Activated naive CD8-positive, alpha-beta T cell treated with anti-CD3 and anti-CD28 coated beads, Interleukin-2, amount 10 ng/mL, durations not matched to agents 7 days and 5 days (primary cell): ENCODE measurements at regions not wholly inside any gene's neighbourhood (a gene's known extent, or its start where the extent isn't known, plus 50 kb on each side); places are given as distances from the start of the nearest gene placed in this dataset.
"Not testable (repeated sequence)": the region's sequence is repeated elsewhere in the genome, so short reads cannot be mapped to it uniquely, and the experiment has no call there.

Experiments
- ATAC-seq: fragments of 150-1000 bp; cut with Tn5 transposase; one replicate; pipeline ENCODE4 v1.10.0; 2021; ENCODE audit warnings: low read depth, moderate library complexity
- POLR2A ChIA-PET: fragments of 350-600 bp; sonication (Branson Sonifier 250); formaldehyde crosslinking; loops from one replicate; lab custom pipeline; 2021; ENCODE audit warnings: antibody characterized with exemption; lab: Charles Lee
- DNase-seq: peaks from one replicate; pipeline ENCODE4 v3.0.0; 2021
- H3K27ac Mint-ChIP-seq: one replicate; pipeline ENCODE4 v1.8.0; 2022; ENCODE audit warnings: mild to moderate bottlenecking, mixed read lengths
- H3K27me3 Mint-ChIP-seq: one replicate; pipeline ENCODE4 v1.8.0; 2022; ENCODE audit warnings: mild to moderate bottlenecking, moderate library complexity, mixed read lengths
- H3K36me3 Mint-ChIP-seq: one replicate; pipeline ENCODE4 v1.8.0; 2021; ENCODE audit warnings: mild to moderate bottlenecking, mixed read lengths
- H3K4me1 Mint-ChIP-seq: one replicate; pipeline ENCODE4 v1.8.0; 2021; ENCODE audit warnings: mixed read lengths
- H3K4me3 Mint-ChIP-seq: one replicate; pipeline ENCODE4 v1.8.0; 2022; ENCODE audit warnings: mild to moderate bottlenecking, moderate library complexity, mixed read lengths
- H3K9me3 Mint-ChIP-seq: one replicate; pipeline ENCODE4 v1.8.0; 2021; ENCODE audit warnings: mixed read lengths

DNA sequence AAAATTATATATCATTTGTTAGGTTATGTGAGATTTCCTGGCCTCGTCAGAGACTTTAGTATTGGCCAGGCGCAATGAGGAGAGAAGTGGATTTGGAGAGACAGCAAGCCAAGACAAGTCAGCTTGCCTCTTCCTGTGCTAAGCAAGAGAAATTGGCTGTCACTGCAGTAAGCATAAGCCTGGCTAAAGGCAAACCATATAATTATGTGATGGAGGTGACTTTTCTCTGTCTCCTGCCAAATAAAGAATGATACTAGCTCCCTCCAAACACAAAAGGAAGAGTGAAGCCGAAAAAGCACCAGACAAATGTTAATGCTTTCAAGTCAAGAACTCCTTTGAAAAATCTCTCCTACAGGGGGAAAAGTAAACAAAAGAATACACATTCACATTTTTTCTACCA, 2246.0 kb downstream of the ARAP2 start:
- H3K9me3 Mint-ChIP-seq, result peaks cover 1% of the 10 kb centered on the region
- no peak for ATAC-seq
- H3K27me3 Mint-ChIP-seq, result no peaks in the 10 kb centered on the region
- no peak for DNase-seq
- no peaks in the 10 kb centered on the region for H3K4me1 Mint-ChIP-seq
- no peak overlapping the region for H3K27ac Mint-ChIP-seq
- no peaks in the 10 kb centered on the region for H3K36me3 Mint-ChIP-seq
- H3K4me3 Mint-ChIP-seq, result no peak overlapping the region
- POLR2A ChIA-PET, result no interaction called here

DNA sequence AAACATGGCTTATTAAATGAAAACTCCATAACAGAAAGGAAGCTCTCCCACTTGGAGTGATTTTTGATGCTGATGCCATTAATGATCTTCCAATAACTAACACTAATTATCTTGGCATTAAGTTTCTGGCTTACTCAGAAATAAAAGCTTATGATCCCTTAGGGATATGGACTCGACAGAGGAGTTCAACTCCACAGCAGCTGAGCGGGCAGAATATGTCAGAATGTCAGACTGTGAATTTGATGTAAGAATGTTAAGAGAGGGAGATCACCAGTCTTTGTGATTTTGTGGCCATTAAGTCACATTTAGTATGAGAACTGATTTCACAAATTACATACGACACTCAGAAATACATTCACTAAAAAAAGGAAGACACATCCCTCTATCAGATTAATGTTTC, 2244.0 kb downstream of the ARAP2 start:
- H3K4me3 Mint-ChIP-seq, result no peak overlapping the region
- POLR2A ChIA-PET, result no interaction called here
- no peaks in the 10 kb centered on the region for H3K4me1 Mint-ChIP-seq
- H3K27me3 Mint-ChIP-seq, result no peaks in the 10 kb centered on the region
- ATAC-seq (no peak), DNase-seq (no peak)
- H3K36me3 Mint-ChIP-seq, result no peaks in the 10 kb centered on the region
- no peak overlapping the region for H3K27ac Mint-ChIP-seq
- H3K9me3 Mint-ChIP-seq, result peaks cover 1% of the 10 kb centered on the region

DNA sequence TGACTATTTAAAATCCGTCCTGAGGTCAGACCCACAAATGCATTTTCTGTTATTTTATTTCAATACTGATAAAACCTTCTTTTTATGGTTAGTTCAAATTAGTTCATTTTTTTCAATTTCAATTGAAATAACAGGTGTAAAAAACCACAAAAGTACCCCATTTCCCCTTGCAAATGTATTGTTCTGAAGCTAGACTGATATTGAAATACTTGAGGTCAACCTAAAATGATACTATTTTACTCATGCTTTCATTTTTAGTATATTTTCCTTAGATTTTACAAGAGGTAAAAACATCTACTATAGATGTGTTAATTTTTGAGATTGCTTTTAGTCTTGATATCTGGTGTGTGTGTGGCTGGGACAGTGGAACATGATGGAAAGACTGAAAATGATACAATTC, 2237.8 kb downstream of the ARAP2 start:
- H3K4me1 Mint-ChIP-seq, H3K4me3 Mint-ChIP-seq, H3K9me3 Mint-ChIP-seq, DNase-seq, H3K27me3 Mint-ChIP-seq, POLR2A ChIA-PET, H3K36me3 Mint-ChIP-seq, ATAC-seq, H3K27ac Mint-ChIP-seq: not testable (repeated sequence)

DNA sequence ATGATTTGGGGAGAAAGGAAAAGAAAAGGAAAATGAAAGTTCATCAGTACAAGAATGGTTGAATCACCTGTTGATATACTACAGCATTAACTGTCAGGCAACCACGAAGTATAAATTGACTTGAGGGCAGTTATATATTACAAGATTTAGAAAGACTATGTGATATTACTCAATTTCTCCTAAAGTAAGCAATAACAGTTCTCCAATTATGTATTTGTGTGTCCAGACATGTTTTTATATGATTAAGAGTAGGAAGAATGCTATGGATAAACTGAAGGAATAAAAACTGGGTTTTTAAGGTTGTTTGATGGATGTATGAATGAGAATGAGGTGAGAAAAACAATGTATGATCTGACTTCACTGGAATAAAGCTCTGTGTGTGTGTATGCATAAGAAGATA, 2234.4 kb downstream of the ARAP2 start:
- no peak for ATAC-seq
- no peaks in the 10 kb centered on the region for H3K4me1 Mint-ChIP-seq
- DNase-seq, result no peak
- H3K36me3 Mint-ChIP-seq, result no peaks in the 10 kb centered on the region
- peaks cover 5% of the 10 kb centered on the region for H3K9me3 Mint-ChIP-seq
- POLR2A ChIA-PET, result no interaction called here
- no peaks in the 10 kb centered on the region for H3K27me3 Mint-ChIP-seq
- H3K4me3 Mint-ChIP-seq, result no peak overlapping the region
- H3K27ac Mint-ChIP-seq, result no peak overlapping the region

- ATAC-seq, result no peak
- H3K27ac Mint-ChIP-seq, result no peak overlapping the region
- POLR2A ChIA-PET, result no interaction called here
Observed at GRCh38 chr4:34010751-34011519, 2233.4 kb downstream of the ARAP2 start.

GRCh38 chr4:34035225-34035624, 2209.1 kb downstream of the ARAP2 start:
- no peak for ATAC-seq

More at GRCh38 chr4:34010751-34011519, 2233.4 kb downstream of the ARAP2 start:
- no peaks in the 10 kb centered on the region for H3K27me3 Mint-ChIP-seq
- H3K36me3 Mint-ChIP-seq, result no peaks in the 10 kb centered on the region
- no peak overlapping the region for H3K4me3 Mint-ChIP-seq
- H3K4me1 Mint-ChIP-seq, result no peaks in the 10 kb centered on the region
- no peak for DNase-seq
- peaks cover 7% of the 10 kb centered on the region for H3K9me3 Mint-ChIP-seq

DNA sequence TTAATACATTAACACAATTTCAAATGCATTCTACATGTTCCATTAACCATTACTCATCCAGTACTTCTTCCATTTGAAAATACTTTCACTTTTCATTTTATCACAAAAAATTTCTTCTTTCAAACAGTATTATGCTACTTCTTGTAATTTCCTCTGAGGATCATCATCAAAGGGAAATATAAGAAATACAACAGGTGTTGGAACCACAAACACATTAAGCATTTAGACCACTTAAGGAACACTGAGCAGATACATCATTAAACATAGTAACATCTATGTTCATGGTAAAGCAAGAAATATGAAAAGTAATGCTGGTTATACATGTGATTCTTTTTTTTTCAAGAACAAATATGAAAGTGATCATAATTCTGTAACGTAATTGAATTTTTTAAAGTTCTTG, 2207.0 kb downstream of the ARAP2 start:
- Mint-ChIP-seq H3K27ac (no peak overlapping the region), H3K36me3 (no peaks in the 10 kb centered on the region), H3K27me3 (no peaks in the 10 kb centered on the region), H3K4me3 (no peak overlapping the region), H3K4me1 (no peaks in the 10 kb centered on the region), H3K9me3 (no peaks in the 10 kb centered on the region)
- DNase-seq (no peak), ATAC-seq (no peak)
- POLR2A ChIA-PET, result no interaction called here

More at GRCh38 chr4:34035225-34035624, 2209.1 kb downstream of the ARAP2 start:
- DNase-seq, result no peak
- Mint-ChIP-seq H3K27me3 (no peaks in the 10 kb centered on the region), H3K36me3 (no peaks in the 10 kb centered on the region), H3K9me3 (no peaks in the 10 kb centered on the region), H3K4me3 (no peak overlapping the region), H3K27ac (no peak overlapping the region), H3K4me1 (no peaks in the 10 kb centered on the region)
- POLR2A ChIA-PET, result no interaction called here

DNA sequence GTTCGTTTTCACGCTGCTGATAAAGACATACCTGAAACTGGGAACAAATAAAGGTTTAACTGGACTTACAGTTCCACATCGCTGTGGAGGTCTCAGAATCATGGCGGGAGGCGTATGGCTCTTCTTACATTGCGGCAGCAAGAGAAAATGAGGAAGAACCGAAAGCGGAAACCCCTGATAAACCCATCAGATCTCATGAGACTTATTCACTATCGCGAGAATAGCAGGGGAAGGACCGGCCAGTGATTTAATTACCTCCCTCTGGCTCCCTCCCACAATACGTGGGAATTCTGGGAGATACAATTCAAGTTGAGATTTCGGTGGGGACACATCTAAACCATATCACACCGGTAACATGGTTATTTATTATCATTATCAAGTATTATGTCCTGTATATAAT, 2204.5 kb downstream of the ARAP2 start:
- POLR2A ChIA-PET, result no interaction called here

DNA sequence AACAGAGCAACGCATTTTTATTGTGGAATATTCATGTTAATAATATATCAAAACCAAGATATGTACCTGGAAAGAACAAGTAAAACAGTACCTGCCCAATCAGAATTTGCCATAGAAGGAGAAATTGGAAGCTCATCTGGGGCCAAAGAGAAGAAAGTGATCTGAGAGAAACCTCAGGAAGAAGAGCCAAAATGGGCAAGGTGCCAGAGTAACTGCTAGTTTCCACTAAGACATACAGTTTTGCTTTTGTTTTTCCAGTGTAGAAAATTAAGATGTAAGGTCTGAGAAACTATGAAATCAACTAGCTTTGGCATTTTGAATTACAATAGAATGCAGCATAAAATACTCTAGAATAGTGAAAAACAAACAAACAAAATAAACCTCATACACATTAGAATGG, 2201.2 kb downstream of the ARAP2 start:
- POLR2A ChIA-PET, result no interaction called here
- no peak overlapping the region for H3K4me3 Mint-ChIP-seq
- no peak for DNase-seq
- H3K36me3 Mint-ChIP-seq, result no peaks in the 10 kb centered on the region
- no peak overlapping the region for H3K27ac Mint-ChIP-seq
- H3K9me3 Mint-ChIP-seq, result peaks cover 7% of the 10 kb centered on the region
- no peak for ATAC-seq
- H3K4me1 Mint-ChIP-seq, result no peaks in the 10 kb centered on the region
- no peaks in the 10 kb centered on the region for H3K27me3 Mint-ChIP-seq

More for the DNA sequence above, 2204.5 kb downstream of the ARAP2 start:
- Mint-ChIP-seq H3K4me1 (no peaks in the 10 kb centered on the region), H3K4me3 (no peak overlapping the region), H3K27ac (no peak overlapping the region), H3K27me3 (no peaks in the 10 kb centered on the region), H3K36me3 (no peaks in the 10 kb centered on the region), H3K9me3 (peaks cover 4% of the 10 kb centered on the region)
- no peak for DNase-seq
- no peak for ATAC-seq

GRCh38 chr4:34046580-34046979, 2197.7 kb downstream of the ARAP2 start:
- POLR2A ChIA-PET, result no interaction called here
- H3K4me1 Mint-ChIP-seq, result no peaks in the 10 kb centered on the region
- H3K9me3 Mint-ChIP-seq, result peaks cover 7% of the 10 kb centered on the region
- H3K36me3 Mint-ChIP-seq, result no peaks in the 10 kb centered on the region
- no peak overlapping the region for H3K27ac Mint-ChIP-seq
- ATAC-seq (no peak), DNase-seq (no peak)
- H3K27me3 Mint-ChIP-seq, result no peaks in the 10 kb centered on the region
- no peak overlapping the region for H3K4me3 Mint-ChIP-seq

- no peak for ATAC-seq
- Mint-ChIP-seq H3K27ac (no peak overlapping the region), H3K27me3 (no peaks in the 10 kb centered on the region), H3K4me1 (no peaks in the 10 kb centered on the region), H3K9me3 (peaks cover 7% of the 10 kb centered on the region), H3K36me3 (no peaks in the 10 kb centered on the region), H3K4me3 (no peak overlapping the region)
- POLR2A ChIA-PET, result no interaction called here
- no peak for DNase-seq
Observed at GRCh38 chr4:34047363-34047762, 2197.0 kb downstream of the ARAP2 start.

DNA sequence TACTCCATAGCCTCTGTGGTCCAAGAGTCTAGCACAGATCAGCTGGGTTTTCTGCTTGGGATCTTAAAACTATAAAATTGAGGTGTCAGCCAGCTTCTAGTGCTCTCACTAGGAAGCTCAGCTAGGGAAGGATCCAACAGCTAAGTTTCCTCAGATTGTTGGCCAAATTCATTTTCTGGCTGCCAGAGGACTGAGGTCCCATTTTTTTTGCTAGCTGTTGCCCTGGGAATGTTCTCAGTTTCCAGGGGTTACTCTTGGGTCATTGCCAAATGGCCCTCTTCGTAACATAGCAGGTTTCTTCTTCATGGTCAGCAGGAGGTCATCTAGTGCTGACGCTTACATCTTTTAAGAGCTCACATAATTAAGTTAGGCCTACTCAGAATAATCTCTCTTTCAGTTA, 2178.2 kb downstream of the ARAP2 start:
- ATAC-seq (no peak), DNase-seq (no peak)
- no peak overlapping the region for H3K4me3 Mint-ChIP-seq
- no peaks in the 10 kb centered on the region for H3K4me1 Mint-ChIP-seq
- H3K27ac Mint-ChIP-seq, result no peak overlapping the region
- H3K36me3 Mint-ChIP-seq, result no peaks in the 10 kb centered on the region
- H3K9me3 Mint-ChIP-seq, result peaks cover 3% of the 10 kb centered on the region
- POLR2A ChIA-PET, result no interaction called here
- H3K27me3 Mint-ChIP-seq, result no peaks in the 10 kb centered on the region

GRCh38 chr4:34091451-34091850, 2152.9 kb downstream of the ARAP2 start:
- POLR2A ChIA-PET, result no interaction called here
- peaks cover under 1% of the 10 kb centered on the region for H3K9me3 Mint-ChIP-seq
- DNase-seq (no peak), ATAC-seq (no peak)
- no peak overlapping the region for H3K27ac Mint-ChIP-seq
- H3K4me1 Mint-ChIP-seq, result no peaks in the 10 kb centered on the region
- H3K4me3 Mint-ChIP-seq, result no peak overlapping the region
- H3K27me3 Mint-ChIP-seq, result no peaks in the 10 kb centered on the region
- no peaks in the 10 kb centered on the region for H3K36me3 Mint-ChIP-seq

DNA sequence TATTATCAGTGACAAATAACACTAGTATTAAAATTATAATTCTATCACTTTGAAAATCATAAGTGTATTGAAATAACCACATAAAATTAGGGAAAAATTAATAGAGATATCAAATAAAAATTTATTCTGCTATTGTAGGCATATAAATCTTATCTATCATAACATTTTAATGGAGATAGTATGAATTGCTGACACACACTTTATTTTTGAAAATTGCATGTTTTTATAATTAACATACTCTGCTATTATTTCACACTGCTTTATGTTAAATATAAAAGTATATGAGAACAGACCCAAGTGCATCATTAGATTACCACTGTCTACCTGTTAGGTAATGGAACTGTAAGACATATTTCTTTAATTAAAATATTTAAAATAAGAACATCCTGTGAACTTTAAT, 2150.2 kb downstream of the ARAP2 start:
- Mint-ChIP-seq H3K4me1 (no peaks in the 10 kb centered on the region), H3K27me3 (no peaks in the 10 kb centered on the region), H3K27ac (no peak overlapping the region), H3K4me3 (no peak overlapping the region), H3K36me3 (no peaks in the 10 kb centered on the region), H3K9me3 (peaks cover 2% of the 10 kb centered on the region)
- ATAC-seq (no peak), DNase-seq (no peak)
- POLR2A ChIA-PET, result no interaction called here
